Lung (tissue), 11 donors: ENCODE measurements at regions not wholly inside any gene's neighbourhood (a gene's known extent, or its start where the extent isn't known, plus 50 kb on each side); places are given as distances from the start of the nearest gene placed in this dataset.

Experiments
- ATAC-seq: fragments of 200-7000 bp; cut with Tn5 transposase; one replicate; pipeline ENCODE4 v1.9.1; 2020; ENCODE audit warnings: moderate number of reproducible peaks; ENCODE audit not compliant: insufficient read depth, low FRiP score
- DNase-seq, 3 donors: peaks; one replicate each; pipeline ENCODE4 v3.0.0-alpha.2; 2013 to 2017
- H3K27ac ChIP-seq, 2 donors: one replicate each; pipeline ENCODE4 v1.5.1; 2013; ENCODE audit warnings: mild to moderate bottlenecking in 2 of 2, moderate library complexity in 2 of 2, control low read depth in 1 of 2, inconsistent platforms in 1 of 2, low read depth in 1 of 2, low read length in 1 of 2
- H3K27me3 ChIP-seq, 3 donors: one replicate each; pipeline ENCODE4 v1.5.1; 2013; ENCODE audit warnings: low read length in 2 of 3; ENCODE audit not compliant: control insufficient read depth in 3 of 3, insufficient read depth in 3 of 3
- H3K36me3 ChIP-seq, 4 donors: one replicate each; pipeline ENCODE4 v1.5.1; 2013; ENCODE audit warnings: low read length in 4 of 4, mild to moderate bottlenecking in 1 of 4, moderate library complexity in 1 of 4; ENCODE audit not compliant: control insufficient read depth in 4 of 4, insufficient read depth in 4 of 4
- H3K4me1 ChIP-seq, 5 donors: one replicate each; pipeline ENCODE4 v1.5.1; 2013; ENCODE audit warnings: low read length in 5 of 5, mild to moderate bottlenecking in 2 of 5, moderate library complexity in 1 of 5; ENCODE audit not compliant: control insufficient read depth in 5 of 5, insufficient read depth in 5 of 5
- H3K4me3 ChIP-seq: one replicate; pipeline ENCODE4 v1.5.1; 2013; ENCODE audit warnings: mild to moderate bottlenecking, control low read depth, moderate library complexity
- H3K9ac ChIP-seq, 2 donors: one replicate each; pipeline ENCODE4 v1.5.1; 2013; ENCODE audit warnings: low read length in 2 of 2, control low read depth in 1 of 2; ENCODE audit not compliant: insufficient read depth in 1 of 2
- H3K9me3 ChIP-seq, 4 donors: one replicate each; pipeline ENCODE4 v1.5.1; 2013; ENCODE audit warnings: low read length in 3 of 4, mild to moderate bottlenecking in 1 of 4, moderate library complexity in 1 of 4; ENCODE audit not compliant: control insufficient read depth in 4 of 4, insufficient read depth in 3 of 4
- WGBS, 2 donors: extraction: QIAGEN DNeasy Blood & Tissue Kit; methylation state at CpG; one replicate each; pipeline ENCODE4 v1.1.7; 2013; 5-methylcytosine and 5-hydroxymethylcytosine counted together
- TF ChIP-seq, protein P1 (sequence below): IDR thresholded peaks from 2 replicates; pipeline ENCODE4 v1.5.1; 2012; ENCODE audit warnings: mild to moderate bottlenecking; ENCODE audit errors: control extremely low read depth, extremely low read depth
- donor health status: control.
- donor health status: control.
- donor health status: Bipolar disorder and iron deficiency.
- donor health status: healthy.
- donor health status: DM: yes; HTN: yes; CAD: no.

DNA sequence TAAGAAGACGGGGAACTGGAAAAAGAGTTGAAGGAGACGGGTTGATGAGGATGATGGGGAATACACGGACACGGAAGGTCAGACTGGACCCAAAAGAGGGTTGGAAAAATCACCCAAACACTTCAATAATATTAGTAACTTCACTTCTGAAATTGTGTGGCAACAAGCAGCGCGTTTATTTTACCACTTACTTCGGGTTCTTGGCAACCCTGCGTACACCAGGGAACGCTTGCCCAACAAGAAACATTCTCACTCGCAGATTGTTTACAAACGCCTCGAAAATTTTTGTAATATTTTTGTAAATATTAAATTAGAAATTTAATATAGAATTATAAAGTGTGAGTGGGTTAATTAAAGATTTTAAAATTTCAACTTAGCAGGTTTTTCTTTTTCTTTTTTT, 99.5 kb downstream of the CEBPB start:
- no peaks in the 10 kb centered on the region for H3K36me3 ChIP-seq

DNA sequence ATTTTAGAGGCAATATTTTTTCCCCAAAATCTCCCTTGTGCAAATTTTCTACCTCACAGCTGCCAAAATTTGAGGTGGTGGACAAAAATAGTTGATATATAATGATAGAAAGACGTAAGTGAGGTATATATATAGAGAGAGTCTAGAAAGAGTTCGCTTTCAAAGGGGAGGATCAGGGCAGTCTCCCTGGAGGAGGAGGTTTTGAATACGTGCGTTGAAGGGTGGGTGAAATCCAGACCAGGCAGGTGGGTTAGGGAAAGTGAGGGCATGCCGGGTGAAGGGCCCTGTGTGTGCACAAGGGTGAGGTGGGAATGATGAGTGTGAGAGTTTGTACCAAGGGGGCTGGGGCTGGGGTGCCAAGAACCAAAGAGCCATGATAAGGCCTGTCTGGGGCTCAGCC, 100.2 kb downstream of the CEBPB start:
- H3K27ac ChIP-seq: no peak overlapping the region
- ATAC-seq (no peak), DNase-seq (no peak)
- no peak overlapping the region for H3K9ac ChIP-seq
- TF ChIP-seq, protein P1, sequence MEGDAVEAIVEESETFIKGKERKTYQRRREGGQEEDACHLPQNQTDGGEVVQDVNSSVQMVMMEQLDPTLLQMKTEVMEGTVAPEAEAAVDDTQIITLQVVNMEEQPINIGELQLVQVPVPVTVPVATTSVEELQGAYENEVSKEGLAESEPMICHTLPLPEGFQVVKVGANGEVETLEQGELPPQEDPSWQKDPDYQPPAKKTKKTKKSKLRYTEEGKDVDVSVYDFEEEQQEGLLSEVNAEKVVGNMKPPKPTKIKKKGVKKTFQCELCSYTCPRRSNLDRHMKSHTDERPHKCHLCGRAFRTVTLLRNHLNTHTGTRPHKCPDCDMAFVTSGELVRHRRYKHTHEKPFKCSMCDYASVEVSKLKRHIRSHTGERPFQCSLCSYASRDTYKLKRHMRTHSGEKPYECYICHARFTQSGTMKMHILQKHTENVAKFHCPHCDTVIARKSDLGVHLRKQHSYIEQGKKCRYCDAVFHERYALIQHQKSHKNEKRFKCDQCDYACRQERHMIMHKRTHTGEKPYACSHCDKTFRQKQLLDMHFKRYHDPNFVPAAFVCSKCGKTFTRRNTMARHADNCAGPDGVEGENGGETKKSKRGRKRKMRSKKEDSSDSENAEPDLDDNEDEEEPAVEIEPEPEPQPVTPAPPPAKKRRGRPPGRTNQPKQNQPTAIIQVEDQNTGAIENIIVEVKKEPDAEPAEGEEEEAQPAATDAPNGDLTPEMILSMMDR: no peak
- no peaks in the 10 kb centered on the region for H3K36me3 ChIP-seq
- WGBS, 2 donors: 81 to 83% methylated on average over 5 of the region's 5 CpGs
- H3K9me3 ChIP-seq: no peaks in the 10 kb centered on the region
- H3K4me3 ChIP-seq: no peak overlapping the region
- H3K4me1 ChIP-seq: peaks cover 4 to 37% (median 20%) of the 10 kb centered on the region in 5 donors
- no peaks in the 10 kb centered on the region for H3K27me3 ChIP-seq

More for the DNA sequence above, 99.5 kb downstream of the CEBPB start:
- no peak overlapping the region for H3K4me3 ChIP-seq
- no peak overlapping the region for H3K9ac ChIP-seq
- WGBS, 2 donors: 81 to 84% methylated on average over 12 of the region's 12 CpGs
- DNase-seq (peak in 1 of 3 donors; percentile 60), ATAC-seq (no peak)
- H3K4me1 ChIP-seq: peaks cover 4 to 44% (median 20%) of the 10 kb centered on the region in 5 donors
- TF ChIP-seq, protein P1: no peak
- no peaks in the 10 kb centered on the region for H3K27me3 ChIP-seq
- H3K27ac ChIP-seq: no peak overlapping the region
- H3K9me3 ChIP-seq: no peaks in the 10 kb centered on the region

GRCh38 chr20:50291254-50292078, 100.8 kb downstream of the CEBPB start:
- no peak for DNase-seq
- H3K36me3 ChIP-seq: no peaks in the 10 kb centered on the region
- WGBS, 2 donors: 86 to 87% methylated on average over 16 of the region's 16 CpGs
- TF ChIP-seq, protein P1: no peak
- no peaks in the 10 kb centered on the region for H3K27me3 ChIP-seq
- H3K9me3 ChIP-seq: no peaks in the 10 kb centered on the region
- no peak overlapping the region for H3K9ac ChIP-seq
- ATAC-seq: no peak
- no peak overlapping the region for H3K4me3 ChIP-seq
- peaks cover 4 to 32% (median 20%) of the 10 kb centered on the region in 5 donors for H3K4me1 ChIP-seq
- H3K27ac ChIP-seq: peak overlapping the region; percentile 39 to 61
